HepG2 (cell line): ENCODE measurements at regions not wholly inside any gene's neighbourhood (a gene's known extent, or its start where the extent isn't known, plus 50 kb on each side); places are given as distances from the start of the nearest gene placed in this dataset.

Experiments used
- ATAC-seq: fragments of 200-7000 bp; cut with Tn5 transposase; 3 replicates; pipeline ENCODE4 v1.9.1; 2020; ENCODE audit warnings: mild to moderate bottlenecking, moderate library complexity
- BruUV-seq: library from RNA; stranded (reverse); fragments of 400-500 nt; replicated peaks from 2 replicates; lab custom pipeline; 2021; lab: Mats Ljungman, UMichigan
- CTCF ChIA-PET: fragments of 300-600 bp; formaldehyde crosslinking; extraction: SDS; loops from one replicate; lab custom pipeline; 2021; ENCODE audit warnings: low total read pairs, inconsistent platforms, low intra/inter-chr PET ratio; lab: Yijun Ruan, JAX
- POLR2A ChIA-PET: fragments of 350-600 bp; sonication (Branson Sonifier 250); formaldehyde crosslinking; loops from one replicate; lab custom pipeline; 2020; ENCODE audit warnings: antibody characterized with exemption, inconsistent platforms; lab: Yijun Ruan, JAX
- DNase-seq: peaks from one replicate; pipeline ENCODE4 v3.0.0-alpha.2; 2015; ENCODE audit warnings: low spot score
- FAIRE-seq: peaks from 3 replicates; lab custom pipeline; 2011; peaks lifted over from hg19 to GRCh38; lab: Jason Lieb, UNC
- H2AFZ ChIP-seq: one replicate; pipeline ENCODE4 v1.6.1; 2011; ENCODE audit warnings: low read length, inconsistent platforms
- H3K27ac ChIP-seq: fragments of 300-600 bp; 3 replicates; pipeline ENCODE4 v1.8.0; 2011; ENCODE audit warnings: mixed run types, mild to moderate bottlenecking, mixed read lengths, low read length, inconsistent platforms; ENCODE audit not compliant: insufficient read depth; ENCODE audit errors: extremely low read length
- H3K27me3 ChIP-seq, 2 experiments: fragments of 200-600 bp in 1 of 2; 2 replicates in 1 of 2; 3 replicates in 1 of 2; pipeline versions ENCODE4 v1.6.0 to v1.8.0; 2011; ENCODE audit warnings: low read length in 2 of 2, mild to moderate bottlenecking in 2 of 2, moderate library complexity in 2 of 2, inconsistent platforms in 1 of 2; ENCODE audit not compliant: insufficient read depth in 2 of 2, control insufficient read depth in 1 of 2
- H3K36me3 ChIP-seq, 2 experiments: fragments of 200-600 bp in 1 of 2; replicated peaks in 1 of 2; 2 replicates in 1 of 2; 3 replicates in 1 of 2; pipeline versions ENCODE4 v1.5.1 to v1.8.0; 2011; ENCODE audit warnings: low read length in 2 of 2, inconsistent platforms in 1 of 2; ENCODE audit not compliant: insufficient read depth in 2 of 2, control insufficient read depth in 1 of 2
- H3K4me1 ChIP-seq: 2 replicates; pipeline ENCODE4 v1.5.1; 2012; ENCODE audit warnings: low read length, inconsistent platforms; ENCODE audit not compliant: insufficient read depth
- H3K4me2 ChIP-seq: 2 replicates; pipeline ENCODE4 v1.6.0; 2011; ENCODE audit warnings: low read depth, low read length, inconsistent platforms
- H3K4me3 ChIP-seq, 3 experiments: fragments of 200-600 bp in 1 of 3; sonication (generic), shearing (Covaris generic) in 1 of 3; replicated peaks in 1 of 3; 2 replicates each; pipeline ENCODE4 v1.5.1; 2011 to 2016; ENCODE audit warnings: low read length in 3 of 3, inconsistent platforms in 2 of 3, low read depth in 2 of 3, mild to moderate bottlenecking in 2 of 3, control low read depth in 1 of 3, mixed read lengths in 1 of 3; ENCODE audit not compliant: insufficient read depth in 1 of 3
- H3K79me2 ChIP-seq: one replicate; pipeline ENCODE4 v1.6.1; 2011; ENCODE audit warnings: low read length, inconsistent platforms; ENCODE audit not compliant: insufficient read depth
- H3K9ac ChIP-seq: 2 replicates; pipeline ENCODE4 v1.6.0; 2011; ENCODE audit warnings: mild to moderate bottlenecking, low read depth, low read length, inconsistent platforms; ENCODE audit not compliant: insufficient read depth
- H3K9me3 ChIP-seq: 2 replicates; pipeline ENCODE4 v1.5.1; 2012; ENCODE audit warnings: mild to moderate bottlenecking, low read length
- H4K20me1 ChIP-seq: 2 replicates; pipeline ENCODE4 v1.6.0; 2011; ENCODE audit warnings: inconsistent platforms, mild to moderate bottlenecking, low read length, moderate library complexity; ENCODE audit not compliant: insufficient read depth
- ATF1 ChIP-seq: IDR thresholded peaks from 2 replicates; pipeline ENCODE4 v1.6.1; 2016; ENCODE audit warnings: mild to moderate bottlenecking, control low read depth
- ATF7-NPFF ChIP-seq: sonication (generic); formaldehyde crosslinking; IDR thresholded peaks from 2 replicates; pipeline ENCODE4 v1.8.1; 2023; ENCODE audit warnings: mild to moderate bottlenecking, low read depth, missing genetic modification reagents, moderate library complexity
- CHD2 ChIP-seq: IDR thresholded peaks from 2 replicates; pipeline ENCODE4 v1.6.1; 2011; ENCODE audit warnings: low read depth, low read length, improper control_type of control experiment
- GATA4 ChIP-seq: sonication (generic); IDR thresholded peaks from 2 replicates; pipeline ENCODE4 v1.6.1; 2016; ENCODE audit warnings: antibody characterized with exemption, low read depth, borderline replicate concordance
- JUNB ChIP-seq: sonication (generic); formaldehyde crosslinking; IDR thresholded peaks from 2 replicates; pipeline ENCODE4 v1.8.0; 2022; ENCODE audit warnings: missing genetic modification reagents, mild to moderate bottlenecking, borderline replicate concordance
- KAT8 ChIP-seq: IDR thresholded peaks from 2 replicates; pipeline ENCODE4 v1.6.1; 2016; ENCODE audit warnings: missing genetic modification reagents, missing compliant biosample characterization
- MYC ChIP-seq: sonication (generic); formaldehyde crosslinking; IDR thresholded peaks from 2 replicates; pipeline ENCODE4 v1.9.0; 2021; ENCODE audit warnings: missing genetic modification reagents, borderline replicate concordance
- NFAT5 ChIP-seq: sonication (generic); formaldehyde crosslinking; IDR thresholded peaks from 2 replicates; pipeline ENCODE4 v1.4.0; 2020; ENCODE audit warnings: missing genetic modification reagents
- RAD21 ChIP-seq: fragments of 450-650 bp; formaldehyde crosslinking; IDR thresholded peaks from 2 replicates; pipeline ENCODE4 v1.5.0; 2020; ENCODE audit warnings: mild to moderate bottlenecking
- REPIN1 ChIP-seq: sonication (generic); formaldehyde crosslinking; IDR thresholded peaks from 2 replicates; pipeline ENCODE4 v1.8.0; 2022; ENCODE audit warnings: missing genetic modification reagents, low read depth, mild to moderate bottlenecking, borderline replicate concordance
- SP4 ChIP-seq: sonication (generic); formaldehyde crosslinking; IDR thresholded peaks from 2 replicates; pipeline ENCODE4 v1.8.1; 2023; ENCODE audit warnings: mild to moderate bottlenecking, missing genetic modification reagents
- TCF7 ChIP-seq: sonication (generic); IDR thresholded peaks from 2 replicates; pipeline ENCODE4 v1.6.1; 2016; ENCODE audit warnings: antibody characterized with exemption, low read depth
- YY1 ChIP-seq: IDR thresholded peaks from 2 replicates; pipeline ENCODE4 v1.6.1; 2011; ENCODE audit warnings: low read length, low read depth, moderate library complexity, mild to moderate bottlenecking; ENCODE audit not compliant: insufficient read depth, insufficient replicate concordance
- ZEB1 ChIP-seq: IDR thresholded peaks from 2 replicates; pipeline ENCODE4 v1.6.1; 2012; ENCODE audit warnings: mild to moderate bottlenecking, low read depth, inconsistent platforms; ENCODE audit not compliant: insufficient replicate concordance
- ZNF362 ChIP-seq: sonication (generic); formaldehyde crosslinking; IDR thresholded peaks from 2 replicates; pipeline ENCODE4 v1.4.0; 2020; ENCODE audit warnings: missing genetic modification reagents, mild to moderate bottlenecking, borderline replicate concordance
- ZNF563 ChIP-seq: sonication (generic); formaldehyde crosslinking; IDR thresholded peaks from 2 replicates; pipeline ENCODE4 v1.8.0; 2022; ENCODE audit warnings: mild to moderate bottlenecking, moderate library complexity, missing genetic modification reagents
- ZNF670 ChIP-seq: sonication (generic); formaldehyde crosslinking; IDR thresholded peaks from 2 replicates; pipeline ENCODE4 v1.8.0; 2022; ENCODE audit warnings: mild to moderate bottlenecking, missing genetic modification reagents, borderline replicate concordance
- WGBS: methylation state at CpG from one replicate; pipeline ENCODE4 v1.1.6; 2017; ENCODE audit warnings: low lambda C conversion rate; 5-methylcytosine and 5-hydroxymethylcytosine counted together
- in situ Hi-C: cut with HindIII; loops from 2 replicates; pipeline ENCODE4 v1.10.0; 2017; ENCODE audit warnings: low pct_unique_long_range_greater_than_20kb; ENCODE audit not compliant: extremely low pct_ligation_motif_present
- intact Hi-C: fragments of 100-400 bp; cut with micrococcal nuclease; formaldehyde crosslinking; loops from one replicate; pipeline ENCODE4 v1.10.0; 2022; ENCODE audit not compliant: unreplicated experiment

GRCh38 chr3:103319912-103320311, 885.1 kb downstream of the ZPLD1 start:
- Histone ChIP-seq H3K4me3 (no peak overlapping the region), H3K27ac (no peak overlapping the region), H3K9ac (no peak overlapping the region), H2AFZ (no peak overlapping the region), H4K20me1 (no peaks in the 10 kb centered on the region), H3K36me3 (no peaks in the 10 kb centered on the region), H3K4me2 (no peak overlapping the region), H3K9me3 (no peaks in the 10 kb centered on the region), H3K27me3 (no peaks in the 10 kb centered on the region), H3K4me1 (no peaks in the 10 kb centered on the region), H3K79me2 (no peaks in the 10 kb centered on the region)
- 19% methylated on average over 2 of the region's 2 CpGs for WGBS
- intact Hi-C loops: no loop called here
- no TSS peak for BruUV-seq
- no peak for TF ChIP-seq TCF7
- no peak for TF ChIP-seq REPIN1
- TF ChIP-seq JUNB (CRISPR knock-in tag): no peak
- TF ChIP-seq ZNF563: no peak
- no peak for TF ChIP-seq GATA4
- no peak for TF ChIP-seq RAD21 (CRISPR knock-in tag)
- no peak for TF ChIP-seq YY1
- no peak for TF ChIP-seq ZNF362 (CRISPR knock-in tag)
- no peak for TF ChIP-seq ZNF670 (CRISPR knock-in tag)
- no peak for TF ChIP-seq SP4 (CRISPR knock-in tag)
- no peak for TF ChIP-seq MYC
- no peak for TF ChIP-seq CHD2
- no peak for TF ChIP-seq ZEB1
- no peak for TF ChIP-seq ATF7-NPFF (CRISPR knock-in tag)
- TF ChIP-seq NFAT5: no peak
- no peak for TF ChIP-seq KAT8 (CRISPR knock-in tag)
- TF ChIP-seq ATF1: no peak
- ATAC-seq (no peak), FAIRE-seq (no peak), DNase-seq (no peak)
- CTCF ChIA-PET: no interaction called here
- POLR2A ChIA-PET: no interaction called here
- in situ Hi-C loops: no loop called here
